Stimulated activated naive CD8-positive, alpha-beta T cell treated with anti-CD3 and anti-CD28 coated beads, Interleukin-15, amount 100 ng/mL, for 72 hours (primary cell): ENCODE measurements at regions not wholly inside any gene's neighbourhood (a gene's known extent, or its start where the extent isn't known, plus 50 kb on each side); places are given as distances from the start of the nearest gene placed in this dataset.
A peak's percentile ranks its signal among the peaks of the same experiment; 100 is the strongest.

ENCODE experiments used
- ATAC-seq: fragments of 150-1000 bp; cut with Tn5 transposase; 2 replicates; pipeline ENCODE4 v1.10.0; 2021; ENCODE audit warnings: mild to moderate bottlenecking, moderate library complexity
- DNase-seq, 2 donors: peaks; one replicate each; pipeline ENCODE4 v3.0.0; 2021 to 2022
- H3K27ac Mint-ChIP-seq, 2 donors: one replicate each; pipeline ENCODE4 v1.8.0; 2022; ENCODE audit warnings: mild to moderate bottlenecking in 2 of 2, mixed read lengths in 2 of 2, moderate library complexity in 2 of 2
- H3K27me3 Mint-ChIP-seq: one replicate; pipeline ENCODE4 v1.8.0; 2022; ENCODE audit warnings: mixed read lengths
- H3K4me1 Mint-ChIP-seq: one replicate; pipeline ENCODE4 v1.8.0; 2022; ENCODE audit warnings: mild to moderate bottlenecking, mixed read lengths
- H3K4me3 Mint-ChIP-seq, 2 donors: one replicate each; pipeline ENCODE4 v1.8.0; 2022; ENCODE audit warnings: mild to moderate bottlenecking in 2 of 2, mixed read lengths in 2 of 2, moderate library complexity in 1 of 2
- H3K9me3 Mint-ChIP-seq, 2 donors: one replicate each; pipeline ENCODE4 v1.8.0; 2022; ENCODE audit warnings: mixed read lengths in 2 of 2

DNA sequence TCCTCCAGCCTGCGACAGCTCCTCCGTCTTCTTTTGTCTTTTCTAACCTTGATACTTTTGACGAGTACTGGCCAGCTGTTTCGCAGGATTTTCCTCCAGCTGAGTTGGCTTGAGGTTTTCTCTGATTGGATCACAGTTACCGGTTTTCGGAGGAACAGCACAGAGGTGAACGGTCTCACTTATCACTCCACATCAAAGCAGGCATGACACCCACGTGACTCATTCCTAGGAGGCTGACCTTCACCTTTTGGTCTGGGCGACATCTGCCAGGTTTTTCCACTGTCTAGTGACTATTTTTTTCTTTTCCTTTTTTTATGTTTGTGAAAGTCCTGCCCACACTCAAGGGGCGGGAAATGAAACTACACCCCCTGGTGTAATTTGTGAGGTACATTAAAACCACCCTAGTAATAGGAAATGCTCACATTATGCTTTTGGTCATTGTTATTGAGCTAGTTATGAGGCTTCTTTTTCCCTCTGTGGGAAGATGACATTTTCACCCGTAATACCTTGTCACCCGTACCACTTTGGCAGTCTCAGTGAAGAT, 319.2 kb downstream of the GADD45G start:
- peak overlapping the region; percentile 77 for H3K27ac Mint-ChIP-seq
- ATAC-seq (peak; percentile 83), DNase-seq (peak; percentile 30 to 79)
- H3K27me3 Mint-ChIP-seq, result peaks cover 26% of the 10 kb centered on the region
- H3K4me3 Mint-ChIP-seq, result peak overlapping the region; percentile 40 to 63
- no peaks in the 10 kb centered on the region for H3K9me3 Mint-ChIP-seq
- H3K4me1 Mint-ChIP-seq, result peaks cover 32% of the 10 kb centered on the region

DNA sequence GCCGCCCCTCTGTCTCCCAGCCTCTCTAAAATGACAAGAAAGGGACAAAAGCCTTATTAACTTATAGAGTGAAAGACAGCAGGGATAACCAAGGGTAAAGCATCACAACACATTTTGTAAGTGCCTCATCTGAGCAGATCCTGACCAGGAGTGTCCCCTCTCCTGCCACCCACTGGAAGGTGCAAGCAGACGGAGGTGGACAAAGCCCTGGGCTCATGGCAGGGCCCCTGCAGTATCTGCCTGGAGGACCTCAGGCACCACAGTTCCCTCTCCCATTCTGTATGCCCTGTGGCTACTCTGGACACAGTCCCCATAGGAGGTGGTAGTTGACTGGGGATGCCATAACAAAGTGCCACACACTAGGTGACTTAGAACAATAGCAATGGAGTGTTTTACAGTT, 319.8 kb downstream of the GADD45G start:
- DNase-seq, result no peak
- H3K27me3 Mint-ChIP-seq, result peaks cover 20% of the 10 kb centered on the region
- peak overlapping the region; percentile 43 to 77 for H3K27ac Mint-ChIP-seq
- peak; percentile 5 for ATAC-seq
- H3K4me1 Mint-ChIP-seq, result peaks cover 29% of the 10 kb centered on the region
- H3K9me3 Mint-ChIP-seq, result no peaks in the 10 kb centered on the region
- H3K4me3 Mint-ChIP-seq, result peak overlapping the region; percentile 40 to 63

DNA sequence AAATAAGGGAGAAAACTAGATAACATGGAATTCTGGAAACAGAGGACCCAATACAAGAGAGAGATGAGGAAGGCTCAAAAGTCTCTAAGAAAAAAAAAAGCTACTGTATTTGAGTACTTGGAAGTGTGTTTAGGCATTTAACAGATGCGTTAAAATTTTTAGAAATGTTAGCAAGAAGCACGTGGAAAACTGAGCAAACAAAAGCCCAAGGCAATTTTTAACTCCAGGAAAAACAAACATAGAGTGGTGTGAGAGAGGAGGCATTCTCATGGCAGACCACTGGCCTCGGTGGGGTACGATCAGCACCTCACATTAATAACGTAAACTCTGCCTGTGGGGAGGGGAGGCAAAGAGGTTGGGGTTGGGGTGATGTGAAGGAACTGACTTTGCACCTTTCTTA, 321.4 kb downstream of the GADD45G start:
- H3K27ac Mint-ChIP-seq, result peak overlapping the region in 1 of 2 donors; percentile 15
- peaks cover 9% of the 10 kb centered on the region for H3K27me3 Mint-ChIP-seq
- ATAC-seq, result no peak
- H3K4me3 Mint-ChIP-seq, result no peak overlapping the region
- no peaks in the 10 kb centered on the region for H3K9me3 Mint-ChIP-seq
- peaks cover 45% of the 10 kb centered on the region for H3K4me1 Mint-ChIP-seq
- no peak for DNase-seq

DNA sequence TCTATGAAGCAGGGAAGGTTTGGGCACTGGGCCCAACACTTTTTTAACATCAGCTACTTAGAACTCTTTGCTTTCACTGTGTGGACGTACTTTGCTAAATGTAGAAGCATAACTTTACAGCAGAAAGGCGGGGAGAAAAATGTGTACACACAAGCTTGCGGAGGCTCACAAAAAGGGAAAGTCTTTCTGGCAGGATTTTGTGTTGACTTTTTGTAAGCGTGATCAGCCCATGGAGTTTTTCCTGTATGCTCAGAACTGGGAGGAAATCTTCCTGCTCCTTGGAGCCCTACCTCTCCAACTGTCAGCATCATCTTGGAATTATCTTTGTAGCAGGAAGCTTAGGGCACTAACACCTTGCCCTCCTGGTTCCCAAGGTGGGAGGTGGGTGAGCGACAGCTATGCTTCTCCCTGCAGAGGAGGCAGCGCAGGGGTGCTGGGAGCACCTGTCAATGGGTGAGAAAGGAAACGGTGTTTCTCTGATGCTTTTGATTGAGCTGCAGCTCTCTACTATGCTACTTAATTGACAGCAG, 321.9 kb downstream of the GADD45G start:
- ATAC-seq (no peak), DNase-seq (no peak)
- H3K27ac Mint-ChIP-seq, result no peak overlapping the region
- no peaks in the 10 kb centered on the region for H3K9me3 Mint-ChIP-seq
- no peak overlapping the region for H3K4me3 Mint-ChIP-seq
- H3K4me1 Mint-ChIP-seq, result peaks cover 45% of the 10 kb centered on the region
- H3K27me3 Mint-ChIP-seq, result peaks cover 12% of the 10 kb centered on the region

DNA sequence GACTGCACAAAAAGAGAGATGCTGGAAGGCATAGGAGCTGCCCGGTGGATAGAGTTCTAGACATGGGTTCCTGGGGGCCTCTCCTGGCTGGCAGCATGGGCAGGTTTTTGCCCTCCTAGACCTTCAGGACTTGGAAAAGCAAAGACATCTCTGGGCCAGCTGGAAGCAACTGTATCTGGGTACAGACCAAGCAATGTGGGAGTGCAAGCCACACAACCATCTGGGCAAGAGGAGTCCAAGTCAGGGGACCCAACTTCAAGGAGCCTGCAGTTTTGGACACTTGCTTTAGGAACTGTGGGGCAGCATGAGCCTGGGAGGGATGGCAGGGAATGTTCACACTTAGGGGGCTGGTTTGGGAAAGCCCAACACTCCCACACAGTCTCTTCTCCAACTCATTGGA, 323.3 kb downstream of the GADD45G start:
- DNase-seq, result no peak
- Mint-ChIP-seq H3K4me3 (no peak overlapping the region), H3K9me3 (no peaks in the 10 kb centered on the region), H3K4me1 (peaks cover 44% of the 10 kb centered on the region), H3K27me3 (peaks cover 10% of the 10 kb centered on the region), H3K27ac (no peak overlapping the region)
- no peak for ATAC-seq

DNA sequence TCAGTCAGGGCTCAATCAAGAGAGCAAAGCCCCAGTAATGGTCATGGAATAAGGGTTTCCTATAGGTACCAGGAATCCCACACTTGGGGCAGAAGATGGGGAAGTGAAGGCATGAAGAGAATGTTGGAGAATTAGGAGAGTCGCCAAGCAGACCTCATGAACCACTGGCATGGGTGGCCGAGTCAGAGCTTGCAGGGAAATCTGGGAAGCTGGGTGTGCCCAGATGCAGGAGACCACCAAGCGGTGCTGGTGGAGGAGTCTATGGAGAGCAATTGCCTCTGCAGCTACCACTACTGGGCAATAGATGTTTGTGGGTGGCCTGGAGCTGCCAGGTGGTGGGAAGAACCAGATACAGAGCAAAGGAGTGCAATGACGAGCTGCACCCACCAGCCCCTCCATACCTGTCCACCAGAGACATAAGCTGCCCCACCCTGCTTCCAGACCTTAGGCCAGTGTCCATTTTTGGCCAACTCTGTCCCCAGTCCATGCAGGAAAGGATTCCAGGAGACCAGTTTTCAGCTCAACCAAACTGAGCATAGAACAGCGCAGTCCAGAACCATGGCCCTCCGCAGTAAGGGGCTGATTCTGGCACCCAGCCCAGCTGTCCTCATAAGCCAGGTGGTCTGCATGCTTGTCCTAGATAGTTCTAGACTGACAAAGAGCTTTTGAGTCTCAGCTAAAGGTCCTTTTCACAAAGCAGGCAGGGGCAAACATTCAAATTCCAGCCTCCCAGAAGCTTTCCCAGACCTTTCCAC, 323.9 kb downstream of the GADD45G start:
- ATAC-seq, result no peak

DNA sequence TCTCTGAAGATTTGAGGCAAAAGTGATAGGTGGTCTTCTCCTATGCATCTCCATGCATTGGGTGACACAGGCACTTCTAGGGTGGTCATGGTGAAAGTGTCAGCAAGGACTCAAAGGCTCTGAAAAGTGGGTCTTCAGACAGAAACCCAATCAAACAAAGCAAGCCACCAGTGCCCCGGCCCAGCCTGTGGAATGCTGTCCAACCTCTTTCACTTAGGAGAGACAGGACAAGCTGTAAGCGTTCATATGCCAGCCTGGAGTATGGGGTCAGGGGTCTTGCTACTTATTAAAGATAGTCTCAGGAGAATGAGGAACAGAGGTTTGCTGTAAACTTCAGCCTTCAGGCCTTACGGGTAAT, 324.5 kb downstream of the GADD45G start:
- Mint-ChIP-seq H3K27me3 (peaks cover 10% of the 10 kb centered on the region), H3K27ac (no peak overlapping the region), H3K9me3 (no peaks in the 10 kb centered on the region), H3K4me1 (peaks cover 32% of the 10 kb centered on the region), H3K4me3 (no peak overlapping the region)
- no peak for DNase-seq
- no peak for ATAC-seq

More for the DNA sequence above, 323.9 kb downstream of the GADD45G start:
- H3K27me3 Mint-ChIP-seq, result peaks cover 10% of the 10 kb centered on the region
- H3K27ac Mint-ChIP-seq, result no peak overlapping the region
- DNase-seq, result no peak
- no peak overlapping the region for H3K4me3 Mint-ChIP-seq
- H3K4me1 Mint-ChIP-seq, result peaks cover 38% of the 10 kb centered on the region
- no peaks in the 10 kb centered on the region for H3K9me3 Mint-ChIP-seq

DNA sequence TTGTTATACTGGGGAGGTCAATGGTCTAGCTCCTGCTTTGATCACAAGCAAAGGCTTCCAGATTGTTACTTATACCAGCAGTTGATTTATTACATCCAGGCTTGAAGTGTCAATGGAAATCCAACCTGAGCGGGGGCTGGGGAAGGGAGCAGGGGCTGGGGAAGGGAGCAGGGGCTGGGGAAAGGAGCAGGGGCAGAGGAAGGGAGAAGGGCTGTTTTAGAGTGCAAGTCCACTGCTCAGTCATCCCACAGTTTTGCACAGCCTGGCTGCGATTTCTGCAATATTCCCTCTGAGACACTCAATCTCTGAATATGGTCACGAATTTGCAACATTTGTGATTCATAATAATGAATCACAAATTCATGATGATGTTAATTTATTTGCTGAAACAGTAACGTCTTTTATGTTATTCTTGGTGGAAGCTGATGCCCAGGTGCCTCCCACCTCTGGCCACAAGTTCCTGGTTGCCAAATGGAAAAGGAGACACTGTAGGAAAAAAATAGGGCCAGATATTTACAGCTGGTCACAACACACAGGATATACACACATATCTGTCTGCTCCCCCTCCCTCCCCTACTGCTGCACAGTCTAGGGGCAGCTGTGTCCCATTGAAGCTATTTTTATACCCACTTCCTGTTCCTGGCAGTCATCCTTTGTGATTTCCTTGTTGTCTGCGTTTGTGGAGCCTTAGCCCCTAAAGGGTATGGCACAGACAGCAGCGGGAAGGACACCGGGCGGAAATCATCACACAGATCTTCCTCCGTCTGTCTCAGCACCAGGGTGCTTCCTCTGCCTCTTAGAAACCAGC, 325.1 kb downstream of the GADD45G start:
- peak; percentile 72 for ATAC-seq
- Mint-ChIP-seq H3K4me1 (peaks cover 27% of the 10 kb centered on the region), H3K4me3 (no peak overlapping the region), H3K27ac (peak overlapping the region; percentile 2 to 24), H3K27me3 (peaks cover 10% of the 10 kb centered on the region), H3K9me3 (no peaks in the 10 kb centered on the region)
- DNase-seq, result no peak

DNA sequence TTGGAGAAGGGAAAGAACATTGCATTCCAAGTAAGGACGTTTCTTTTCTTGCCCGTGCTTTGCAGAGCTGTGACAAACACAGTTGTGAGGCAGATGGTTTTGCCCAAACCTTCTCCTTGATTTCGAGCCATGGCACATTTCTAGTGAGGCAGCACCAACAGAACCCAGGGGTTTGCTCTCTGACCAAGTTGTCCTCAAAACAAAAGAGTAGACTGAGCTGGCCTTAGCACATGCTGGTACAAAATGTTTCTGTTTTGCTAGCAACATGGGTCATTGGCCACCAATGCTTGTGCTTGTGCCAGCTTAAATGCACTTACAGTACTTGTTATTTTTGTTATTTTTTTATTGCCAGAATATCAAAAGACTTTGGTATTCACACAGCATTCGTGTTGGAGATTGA, 328.8 kb downstream of the GADD45G start:
- DNase-seq (no peak), ATAC-seq (no peak)
- Mint-ChIP-seq H3K4me3 (no peak overlapping the region), H3K9me3 (no peaks in the 10 kb centered on the region), H3K4me1 (peaks cover 26% of the 10 kb centered on the region), H3K27me3 (peaks cover 18% of the 10 kb centered on the region), H3K27ac (no peak overlapping the region)

DNA sequence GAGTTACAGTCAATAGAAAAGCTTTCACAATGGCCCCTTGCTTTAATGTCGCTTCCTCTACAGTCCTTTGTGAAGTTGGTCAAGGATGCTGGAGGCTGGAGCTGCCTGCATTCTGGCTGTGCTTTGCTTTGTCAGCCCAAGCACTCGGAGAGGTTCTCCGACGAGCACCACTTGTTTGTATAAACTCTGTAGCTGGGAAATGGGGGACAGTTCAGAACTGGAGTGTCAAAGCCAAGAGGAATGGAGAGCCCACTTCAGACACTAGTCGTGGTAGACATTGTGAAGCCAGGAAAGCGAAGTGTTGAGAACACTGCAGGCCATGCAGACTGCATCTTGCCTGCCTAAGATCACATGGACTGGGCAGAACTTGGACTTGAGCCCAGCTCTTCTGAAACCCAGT, 330.3 kb downstream of the GADD45G start:
- Mint-ChIP-seq H3K4me3 (no peak overlapping the region), H3K27ac (peak overlapping the region in 1 of 2 donors; percentile 2), H3K9me3 (no peaks in the 10 kb centered on the region), H3K4me1 (peaks cover 18% of the 10 kb centered on the region), H3K27me3 (peaks cover 32% of the 10 kb centered on the region)
- ATAC-seq (no peak), DNase-seq (no peak)

DNA sequence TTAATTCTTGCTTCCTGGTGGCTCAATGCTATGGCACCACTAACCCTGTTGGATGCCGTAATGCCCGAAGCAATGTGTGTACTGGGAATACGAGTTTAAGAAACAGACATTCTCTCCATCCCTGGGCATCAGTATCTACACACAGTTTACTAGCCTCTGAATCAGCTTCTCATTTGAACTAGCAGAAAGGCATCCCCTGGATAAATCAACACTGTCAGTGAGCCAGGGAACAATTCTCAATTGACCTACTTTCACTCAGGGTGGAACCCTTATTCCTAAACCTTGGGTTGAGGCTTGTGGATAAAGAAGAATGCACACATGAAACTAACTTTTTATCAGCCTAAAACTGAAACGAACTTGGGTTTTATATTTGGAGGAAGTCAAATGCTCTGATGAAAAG, 331.0 kb downstream of the GADD45G start:
- Mint-ChIP-seq H3K27ac (no peak overlapping the region), H3K9me3 (no peaks in the 10 kb centered on the region), H3K4me1 (peaks cover 11% of the 10 kb centered on the region), H3K27me3 (peaks cover 32% of the 10 kb centered on the region), H3K4me3 (no peak overlapping the region)
- no peak for ATAC-seq
- no peak for DNase-seq

DNA sequence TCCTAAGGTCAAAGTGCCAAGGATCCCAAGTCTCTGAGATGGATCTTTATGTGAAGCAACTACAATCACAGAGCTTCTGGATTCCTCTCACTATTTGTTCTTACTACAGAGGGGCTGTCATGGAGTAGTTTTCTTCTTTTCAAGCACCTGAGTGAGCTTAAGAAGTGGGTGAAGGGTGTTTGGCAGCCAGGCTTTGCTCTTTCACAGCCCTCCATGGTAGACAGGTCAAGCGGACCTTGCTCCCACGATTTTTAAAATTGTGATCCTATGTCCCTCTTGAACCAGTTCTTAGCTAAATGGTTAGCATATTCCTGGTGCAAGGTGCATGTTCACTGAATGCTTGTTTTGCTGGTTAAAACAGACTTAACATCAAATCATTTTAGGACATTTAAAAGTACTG, 332.2 kb downstream of the GADD45G start:
- peaks cover 39% of the 10 kb centered on the region for H3K27me3 Mint-ChIP-seq
- no peak overlapping the region for H3K4me3 Mint-ChIP-seq
- H3K27ac Mint-ChIP-seq, result no peak overlapping the region
- no peak for DNase-seq
- ATAC-seq, result no peak
- H3K9me3 Mint-ChIP-seq, result no peaks in the 10 kb centered on the region
- peaks cover 7% of the 10 kb centered on the region for H3K4me1 Mint-ChIP-seq

DNA sequence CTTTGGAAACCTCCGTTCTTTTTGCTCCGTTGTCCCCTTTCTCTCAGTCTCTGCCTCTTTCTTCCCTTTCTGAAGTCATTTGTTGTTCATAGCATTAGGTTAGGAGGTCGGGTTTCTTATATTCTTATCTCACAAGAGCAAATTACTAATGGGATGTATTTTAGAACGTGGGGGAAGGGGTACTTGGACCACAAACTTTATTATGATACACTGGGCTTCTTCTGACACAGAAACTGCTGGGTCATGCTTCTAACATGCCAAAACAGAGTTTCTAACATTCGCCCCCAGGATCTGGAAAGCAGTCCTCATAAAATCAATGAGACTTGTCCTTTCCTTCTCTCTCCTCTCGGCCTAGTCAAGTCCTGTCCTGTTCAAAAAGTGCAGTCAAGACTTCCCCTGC, 334.4 kb downstream of the GADD45G start:
- no peak overlapping the region for H3K27ac Mint-ChIP-seq
- H3K4me1 Mint-ChIP-seq, result peaks cover 7% of the 10 kb centered on the region
- ATAC-seq (no peak), DNase-seq (no peak)
- H3K4me3 Mint-ChIP-seq, result no peak overlapping the region
- peaks cover 45% of the 10 kb centered on the region for H3K27me3 Mint-ChIP-seq
- no peaks in the 10 kb centered on the region for H3K9me3 Mint-ChIP-seq

DNA sequence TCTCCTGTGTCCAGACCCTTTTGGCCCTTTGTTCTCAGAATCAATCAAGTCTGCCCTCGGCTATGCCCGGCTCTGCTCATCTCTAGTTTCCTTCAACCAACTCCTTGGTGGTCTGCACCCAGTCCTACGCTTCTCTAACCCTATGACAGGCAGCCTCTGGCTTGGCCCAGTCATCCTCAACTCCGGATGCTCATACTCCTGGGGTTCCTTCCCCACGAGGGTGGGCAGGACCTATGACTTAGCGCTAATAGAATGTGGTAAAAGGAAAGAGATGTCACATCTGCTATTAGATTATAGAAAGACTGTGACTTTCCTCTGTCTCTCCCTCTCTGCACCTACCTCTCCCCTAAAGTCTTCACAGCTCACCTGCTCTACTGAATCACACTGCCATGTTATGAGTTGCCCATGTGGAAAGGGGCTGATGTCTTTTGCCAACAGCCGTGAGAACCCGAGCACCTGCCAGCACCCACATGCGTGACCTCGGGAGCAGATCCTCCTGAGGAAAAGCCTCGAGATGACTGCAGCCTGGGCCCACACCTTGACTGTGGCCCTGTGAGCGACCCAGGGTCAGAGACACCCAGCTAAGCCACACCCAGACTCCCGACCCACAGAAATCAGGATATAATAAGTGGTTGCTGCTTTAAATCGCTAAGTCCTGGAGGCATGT, 334.9 kb downstream of the GADD45G start:
- H3K9me3 Mint-ChIP-seq, result no peaks in the 10 kb centered on the region

DNA sequence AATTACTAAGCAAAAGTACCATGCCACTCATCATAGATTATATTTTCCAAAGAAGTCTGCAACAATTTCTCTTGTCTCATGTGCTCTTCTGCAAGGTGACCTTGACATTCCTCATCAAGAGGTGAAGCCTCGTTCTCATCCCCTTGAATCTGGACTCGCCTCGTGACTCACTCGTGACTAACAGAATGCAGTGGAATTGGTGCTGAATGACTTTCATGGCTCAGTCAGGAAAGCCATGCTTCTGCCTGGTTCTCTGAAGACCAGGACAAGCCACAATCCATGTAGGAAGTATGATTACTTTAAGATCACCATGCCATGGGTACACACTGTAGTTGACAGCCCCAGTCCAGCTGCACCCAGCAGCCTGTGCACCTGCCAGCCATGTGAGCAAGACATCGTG, 335.8 kb downstream of the GADD45G start:
- ATAC-seq (no peak), DNase-seq (no peak)
- Mint-ChIP-seq H3K27ac (no peak overlapping the region), H3K27me3 (peaks cover 52% of the 10 kb centered on the region), H3K9me3 (no peaks in the 10 kb centered on the region), H3K4me3 (no peak overlapping the region), H3K4me1 (peaks cover 7% of the 10 kb centered on the region)

More for the DNA sequence above, 334.9 kb downstream of the GADD45G start:
- Mint-ChIP-seq H3K4me3 (no peak overlapping the region), H3K27me3 (peaks cover 48% of the 10 kb centered on the region), H3K4me1 (peaks cover 7% of the 10 kb centered on the region), H3K27ac (no peak overlapping the region)
- DNase-seq, result no peak
- no peak for ATAC-seq
